SK-N-SH (cell line): ENCODE measurements at regions not wholly inside any gene's neighbourhood (a gene's known extent, or its start where the extent isn't known, plus 50 kb on each side); places are given as distances from the start of the nearest gene placed in this dataset.

Experiments used
- CTCF ChIA-PET: fragments of 300-600, 350-600 bp; formaldehyde crosslinking; extraction: SDS; loops from one replicate; lab custom pipeline; 2021; lab: Yijun Ruan, JAX
- POLR2A ChIA-PET: fragments of 350-600 bp; sonication (Branson Sonifier 250); formaldehyde crosslinking; extraction: SDS; loops from one replicate; lab custom pipeline; 2020; ENCODE audit warnings: antibody characterized with exemption, inconsistent platforms; lab: Yijun Ruan, JAX
- DNase-seq: peaks from one replicate; pipeline ENCODE4 v3.0.0; 2012
- H2AFZ ChIP-seq: fragments of 200-600 bp; sonication (generic); 2 replicates; pipeline ENCODE4 v1.8.1; 2016; ENCODE audit warnings: antibody characterized with exemption, mild to moderate bottlenecking, low read depth
- H3F3A ChIP-seq: fragments of 200-600 bp; sonication (generic); replicated peaks from 2 replicates; pipeline ENCODE3; 2016; ENCODE audit warnings: antibody characterized with exemption, mild to moderate bottlenecking; ENCODE audit not compliant: insufficient read depth
- H3K27ac ChIP-seq, 2 experiments: fragments of 200-500 bp in 1 of 2; fragments of 200-600 bp in 1 of 2; sonication (Bioruptor generic) in 1 of 2; sonication (generic), shearing (Covaris generic) in 1 of 2; 2 replicates each; pipeline versions ENCODE4 v1.5.1 to v1.6.1; 2014 to 2016; ENCODE audit warnings: low read depth in 2 of 2, inconsistent platforms in 1 of 2, low read length in 1 of 2, mild to moderate bottlenecking in 1 of 2, mixed read lengths in 1 of 2
- H3K27me3 ChIP-seq: fragments of 200-600 bp; sonication (generic), shearing (Covaris generic); 2 replicates; pipeline ENCODE4 v1.6.1; 2016; ENCODE audit warnings: mixed run types; ENCODE audit not compliant: insufficient read depth
- H3K36me3 ChIP-seq, 2 experiments: fragments of 200-500 bp in 1 of 2; fragments of 200-600 bp in 1 of 2; sonication (Bioruptor generic) in 1 of 2; sonication (generic) in 1 of 2; replicated peaks in 1 of 2; 2 replicates each; pipeline versions ENCODE3 to v1.5.1; 2014 to 2016; ENCODE audit warnings: low read length in 1 of 2, mild to moderate bottlenecking in 1 of 2; ENCODE audit not compliant: insufficient read depth in 2 of 2, control insufficient read depth in 1 of 2
- H3K4me1 ChIP-seq, 2 experiments: fragments of 200-500 bp in 1 of 2; fragments of 200-600 bp in 1 of 2; sonication (Bioruptor generic) in 1 of 2; sonication (generic), shearing (Covaris generic) in 1 of 2; 2 replicates each; pipeline versions ENCODE4 v1.5.1 to v1.6.1; 2014 to 2016; ENCODE audit warnings: low read depth in 1 of 2, low read length in 1 of 2, mixed run types in 1 of 2; ENCODE audit not compliant: insufficient read depth in 2 of 2, control insufficient read depth in 1 of 2
- H3K4me2 ChIP-seq: fragments of 200-600 bp; sonication (generic), shearing (Covaris generic); 2 replicates; pipeline ENCODE4 v1.6.1; 2017; ENCODE audit warnings: mixed run types
- H3K4me3 ChIP-seq, 2 experiments: fragments of 200-500 bp in 1 of 2; fragments of 200-600 bp in 1 of 2; sonication (Bioruptor generic) in 1 of 2; sonication (generic), shearing (Covaris generic) in 1 of 2; 2 replicates each; pipeline versions ENCODE4 v1.5.1 to v1.8.1; 2014 to 2016; ENCODE audit warnings: low read depth in 2 of 2, inconsistent platforms in 1 of 2, low read length in 1 of 2, mild to moderate bottlenecking in 1 of 2, mixed read lengths in 1 of 2, moderate library complexity in 1 of 2
- H3K79me2 ChIP-seq: fragments of 200-600 bp; sonication (generic); 2 replicates; pipeline ENCODE4 v1.8.1; 2017; ENCODE audit warnings: mild to moderate bottlenecking; ENCODE audit not compliant: insufficient read depth
- H3K9ac ChIP-seq: fragments of 200-600 bp; sonication (generic); 2 replicates; pipeline ENCODE4 v1.6.1; 2017; ENCODE audit warnings: mixed run types
- H3K9me2 ChIP-seq: fragments of 200-600 bp; sonication (generic); 2 replicates; pipeline ENCODE4 v1.6.1; 2017; ENCODE audit warnings: mixed run types
- H3K9me3 ChIP-seq: fragments of 200-600 bp; sonication (generic); 2 replicates; pipeline ENCODE4 v1.6.1; 2017; ENCODE audit warnings: mixed run types, mild to moderate bottlenecking, moderate library complexity
- H4K20me1 ChIP-seq: fragments of 200-600 bp; sonication (generic); 2 replicates; pipeline ENCODE4 v1.6.1; 2017; ENCODE audit warnings: mild to moderate bottlenecking, mixed run types; ENCODE audit not compliant: insufficient read depth
- CHD2 ChIP-seq: fragments of 150-350 bp; IDR thresholded peaks from 2 replicates; pipeline ENCODE4 v1.6.1; 2018; ENCODE audit warnings: low read length; ENCODE audit not compliant: partially characterized antibody
- CTCF ChIP-seq: fragments of 200-600 bp; sonication (generic); IDR thresholded peaks from 2 replicates; pipeline ENCODE4 v1.6.1; 2017; ENCODE audit warnings: antibody characterized with exemption, mild to moderate bottlenecking, moderate library complexity
- EP300 ChIP-seq, 2 experiments: IDR thresholded peaks; 2 replicates each; pipeline versions ENCODE4 v1.4.0 to v1.6.1; 2012; ENCODE audit warnings: borderline replicate concordance in 1 of 2, low read depth in 1 of 2, low read length in 1 of 2
- FOXJ3 ChIP-seq: sonication (generic); formaldehyde crosslinking; IDR thresholded peaks from 2 replicates; pipeline ENCODE4 v1.5.1; 2020; ENCODE audit warnings: mild to moderate bottlenecking, missing genetic modification reagents
- GABPA ChIP-seq: IDR thresholded peaks from 2 replicates; pipeline ENCODE4 v1.4.0; 2012; ENCODE audit warnings: low read depth, mild to moderate bottlenecking
- IRF3 ChIP-seq: fragments of 150-350 bp; IDR thresholded peaks from 2 replicates; pipeline ENCODE4 v1.6.1; 2016; ENCODE audit warnings: mild to moderate bottlenecking, low read depth, low read length
- JUND ChIP-seq: IDR thresholded peaks from 2 replicates; pipeline ENCODE4 v1.4.0; 2012
- MEF2A ChIP-seq: IDR thresholded peaks from 2 replicates; pipeline ENCODE4 v1.4.0; 2012; ENCODE audit warnings: low read depth, borderline replicate concordance
- NFIC ChIP-seq: IDR thresholded peaks from 2 replicates; pipeline ENCODE4 v1.4.0; 2012; ENCODE audit warnings: borderline replicate concordance
- POLR2AphosphoS5 ChIP-seq: IDR thresholded peaks from 2 replicates; pipeline ENCODE4 v1.6.1; 2012; ENCODE audit warnings: low read depth, low read length
- RCOR1 ChIP-seq: fragments of 150-350 bp; IDR thresholded peaks from 2 replicates; pipeline ENCODE4 v1.6.1; 2017; ENCODE audit warnings: antibody characterized with exemption, low read length
- RXRA ChIP-seq: IDR thresholded peaks from 2 replicates; pipeline ENCODE4 v1.4.0; 2012; ENCODE audit warnings: low read depth, mild to moderate bottlenecking, borderline replicate concordance
- SIN3A ChIP-seq: IDR thresholded peaks from 2 replicates; pipeline ENCODE4 v1.6.1; 2012; ENCODE audit warnings: low read depth, mild to moderate bottlenecking, low read length, moderate library complexity, borderline replicate concordance
- SMC3 ChIP-seq: IDR thresholded peaks from 2 replicates; pipeline ENCODE4 v1.6.1; 2012; ENCODE audit warnings: low read depth, low read length, improper control_type of control experiment
- TCF12 ChIP-seq: IDR thresholded peaks from 2 replicates; pipeline ENCODE4 v1.4.0; 2012
- YY1 ChIP-seq: IDR thresholded peaks from 2 replicates; pipeline ENCODE4 v1.4.0; 2012; ENCODE audit warnings: low read depth, mild to moderate bottlenecking
- WGBS: methylation state at CpG from one replicate; pipeline ENCODE4 v1.1.6; 2017; ENCODE audit warnings: low lambda C conversion rate; 5-methylcytosine and 5-hydroxymethylcytosine counted together
- TF ChIP-seq, protein P1 (sequence below): fragments of 150-350 bp; IDR thresholded peaks from 2 replicates; pipeline ENCODE4 v1.6.1; 2017; ENCODE audit warnings: antibody characterized with exemption, low read length, low read depth, borderline replicate concordance
- TF ChIP-seq, protein P2 (sequence below): IDR thresholded peaks from 2 replicates; pipeline ENCODE4; 2012
- TF ChIP-seq, protein P3 (sequence below): IDR thresholded peaks from 2 replicates; pipeline ENCODE4 v1.6.1; 2012; ENCODE audit warnings: mild to moderate bottlenecking, low read depth, low read length, moderate library complexity

DNA sequence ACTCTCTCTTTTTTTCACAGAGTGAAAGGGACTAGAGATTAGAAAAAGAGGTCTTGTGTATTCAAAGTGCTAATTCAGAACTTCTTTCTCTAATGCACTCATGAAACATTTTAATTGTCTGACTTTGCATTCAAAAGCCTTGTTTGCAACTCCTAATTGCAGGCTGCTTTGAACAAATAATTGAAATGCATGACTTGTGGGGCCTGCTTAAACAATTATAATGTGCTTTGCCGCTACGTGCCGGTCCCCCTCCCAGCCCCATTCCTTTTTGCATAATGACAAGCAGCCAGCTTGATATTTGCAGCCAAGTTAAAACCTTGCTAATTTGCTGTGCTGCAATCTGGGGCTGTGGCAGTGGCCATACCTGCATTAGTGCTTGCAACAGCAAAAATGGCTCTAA lies 114.5 kb downstream of the FOXB1 start:
- Histone ChIP-seq H3K4me1 (no peaks in the 10 kb centered on the region), H3K9me2 (no peaks in the 10 kb centered on the region), H3K27ac (no peak overlapping the region), H3K36me3 (no peaks in the 10 kb centered on the region), H3K9me3 (no peaks in the 10 kb centered on the region), H3K4me3 (no peak overlapping the region), H3K27me3 (peaks cover 13% of the 10 kb centered on the region; the same call in 1 of the 2 replicates), H3F3A (no peaks in the 10 kb centered on the region), H3K4me2 (no peak overlapping the region), H3K79me2 (no peaks in the 10 kb centered on the region), H4K20me1 (no peaks in the 10 kb centered on the region), H3K9ac (no peak overlapping the region), H2AFZ (no peak overlapping the region)
- no peak for DNase-seq
- ChIA-PET CTCF (no interaction called here), POLR2A (no interaction called here)
- TF ChIP-seq EP300 (IDR thresholded peaks at IDR 0.05; ENCODE audit: borderline replicate concordance in 1 of 2, low read depth in 1 of 2, low read length in 1 of 2) (no peak), CTCF (no peak), IRF3 (no peak), RCOR1 (no peak), SMC3 (no peak), TCF12 (no peak), MEF2A (no peak), POLR2AphosphoS5 (no peak), RXRA (no peak), SIN3A (no peak), CHD2 (no peak)
- TF ChIP-seq, protein P1, sequence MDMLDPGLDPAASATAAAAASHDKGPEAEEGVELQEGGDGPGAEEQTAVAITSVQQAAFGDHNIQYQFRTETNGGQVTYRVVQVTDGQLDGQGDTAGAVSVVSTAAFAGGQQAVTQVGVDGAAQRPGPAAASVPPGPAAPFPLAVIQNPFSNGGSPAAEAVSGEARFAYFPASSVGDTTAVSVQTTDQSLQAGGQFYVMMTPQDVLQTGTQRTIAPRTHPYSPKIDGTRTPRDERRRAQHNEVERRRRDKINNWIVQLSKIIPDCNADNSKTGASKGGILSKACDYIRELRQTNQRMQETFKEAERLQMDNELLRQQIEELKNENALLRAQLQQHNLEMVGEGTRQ: no peak
- 12% methylated on average over 3 of the region's 3 CpGs for WGBS

- CTCF ChIA-PET: no interaction called here
- H4K20me1 ChIP-seq: no peaks in the 10 kb centered on the region
- WGBS: 11% methylated on average over 4 of the region's 4 CpGs
- no peak overlapping the region for H2AFZ ChIP-seq
- no peaks in the 10 kb centered on the region for H3K79me2 ChIP-seq
- POLR2A ChIA-PET: no interaction called here
- no peaks in the 10 kb centered on the region for H3F3A ChIP-seq
- no peaks in the 10 kb centered on the region for H3K4me1 ChIP-seq
- H3K9ac ChIP-seq: no peak overlapping the region
- DNase-seq: no peak
- no peak overlapping the region for H3K4me3 ChIP-seq
- no peak overlapping the region for H3K27ac ChIP-seq
- no peaks in the 10 kb centered on the region for H3K9me2 ChIP-seq
- H3K36me3 ChIP-seq: no peaks in the 10 kb centered on the region
- H3K27me3 ChIP-seq: peaks cover 13% of the 10 kb centered on the region; the same call in 1 of the 2 replicates
- H3K4me2 ChIP-seq: no peak overlapping the region
- no peaks in the 10 kb centered on the region for H3K9me3 ChIP-seq
- TF ChIP-seq IRF3: no peak
- no peak for TF ChIP-seq FOXJ3 (CRISPR knock-in tag)
- TF ChIP-seq, protein P2, sequence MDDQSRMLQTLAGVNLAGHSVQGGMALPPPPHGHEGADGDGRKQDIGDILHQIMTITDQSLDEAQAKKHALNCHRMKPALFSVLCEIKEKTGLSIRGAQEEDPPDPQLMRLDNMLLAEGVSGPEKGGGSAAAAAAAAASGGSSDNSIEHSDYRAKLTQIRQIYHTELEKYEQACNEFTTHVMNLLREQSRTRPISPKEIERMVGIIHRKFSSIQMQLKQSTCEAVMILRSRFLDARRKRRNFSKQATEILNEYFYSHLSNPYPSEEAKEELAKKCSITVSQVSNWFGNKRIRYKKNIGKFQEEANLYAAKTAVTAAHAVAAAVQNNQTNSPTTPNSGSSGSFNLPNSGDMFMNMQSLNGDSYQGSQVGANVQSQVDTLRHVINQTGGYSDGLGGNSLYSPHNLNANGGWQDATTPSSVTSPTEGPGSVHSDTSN: no peak
- TF ChIP-seq MEF2A: no peak
- TF ChIP-seq RXRA: no peak
- no peak for TF ChIP-seq NFIC
- TF ChIP-seq POLR2AphosphoS5: no peak
- no peak for TF ChIP-seq SMC3
- no peak for TF ChIP-seq JUND
- no peak for TF ChIP-seq SIN3A
- TF ChIP-seq YY1: no peak
- TF ChIP-seq GABPA: no peak
- TF ChIP-seq, protein P3, sequence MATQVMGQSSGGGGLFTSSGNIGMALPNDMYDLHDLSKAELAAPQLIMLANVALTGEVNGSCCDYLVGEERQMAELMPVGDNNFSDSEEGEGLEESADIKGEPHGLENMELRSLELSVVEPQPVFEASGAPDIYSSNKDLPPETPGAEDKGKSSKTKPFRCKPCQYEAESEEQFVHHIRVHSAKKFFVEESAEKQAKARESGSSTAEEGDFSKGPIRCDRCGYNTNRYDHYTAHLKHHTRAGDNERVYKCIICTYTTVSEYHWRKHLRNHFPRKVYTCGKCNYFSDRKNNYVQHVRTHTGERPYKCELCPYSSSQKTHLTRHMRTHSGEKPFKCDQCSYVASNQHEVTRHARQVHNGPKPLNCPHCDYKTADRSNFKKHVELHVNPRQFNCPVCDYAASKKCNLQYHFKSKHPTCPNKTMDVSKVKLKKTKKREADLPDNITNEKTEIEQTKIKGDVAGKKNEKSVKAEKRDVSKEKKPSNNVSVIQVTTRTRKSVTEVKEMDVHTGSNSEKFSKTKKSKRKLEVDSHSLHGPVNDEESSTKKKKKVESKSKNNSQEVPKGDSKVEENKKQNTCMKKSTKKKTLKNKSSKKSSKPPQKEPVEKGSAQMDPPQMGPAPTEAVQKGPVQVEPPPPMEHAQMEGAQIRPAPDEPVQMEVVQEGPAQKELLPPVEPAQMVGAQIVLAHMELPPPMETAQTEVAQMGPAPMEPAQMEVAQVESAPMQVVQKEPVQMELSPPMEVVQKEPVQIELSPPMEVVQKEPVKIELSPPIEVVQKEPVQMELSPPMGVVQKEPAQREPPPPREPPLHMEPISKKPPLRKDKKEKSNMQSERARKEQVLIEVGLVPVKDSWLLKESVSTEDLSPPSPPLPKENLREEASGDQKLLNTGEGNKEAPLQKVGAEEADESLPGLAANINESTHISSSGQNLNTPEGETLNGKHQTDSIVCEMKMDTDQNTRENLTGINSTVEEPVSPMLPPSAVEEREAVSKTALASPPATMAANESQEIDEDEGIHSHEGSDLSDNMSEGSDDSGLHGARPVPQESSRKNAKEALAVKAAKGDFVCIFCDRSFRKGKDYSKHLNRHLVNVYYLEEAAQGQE: no peak
Measured at GRCh38 chr15:60119101-60119500, 115.0 kb downstream of the FOXB1 start.
